ENCODE measurements at regions not wholly inside any gene's neighbourhood (a gene's known extent, or its start where the extent isn't known, plus 50 kb on each side); places are given as distances from the start of the nearest gene placed in this dataset.
A peak's percentile ranks its signal among the peaks of the same experiment; 100 is the strongest.

GRCh38 chr9:108668938-108669335, 186.8 kb downstream of the ACTL7B start:
- Histone ChIP-seq H3K79me2 (no peaks in the 10 kb centered on the region), H4K20me1 (ENCODE audit: insufficient read depth, poor library complexity, severe bottlenecking) (no peaks in the 10 kb centered on the region), H3K4me3 (no peak overlapping the region), H2AFZ (no peak overlapping the region), H3K27ac (no peak overlapping the region), H3K27me3 (no peaks in the 10 kb centered on the region), H3K36me3 (replicated peaks; ENCODE audit: insufficient read depth, low read depth) (no peaks in the 10 kb centered on the region), H3K9me3 (ENCODE audit: low read depth) (no peaks in the 10 kb centered on the region), H3K4me2 (no peak overlapping the region), H3K9me2 (replicated peaks; ENCODE audit: insufficient read depth) (no peaks in the 10 kb centered on the region), H3K4me1 (ENCODE audit: insufficient read depth) (peaks cover 10% of the 10 kb centered on the region)
- WGBS (ENCODE audit: low lambda C conversion rate, missing lambda C conversion rate): 60% methylated on average over 4 of the region's 4 CpGs
- TF ChIP-seq CTCF (IDR thresholded peaks at IDR 0.05; ENCODE audit: poor library complexity): no peak
- DNase-seq (ENCODE audit: low spot score): no peak

DNA sequence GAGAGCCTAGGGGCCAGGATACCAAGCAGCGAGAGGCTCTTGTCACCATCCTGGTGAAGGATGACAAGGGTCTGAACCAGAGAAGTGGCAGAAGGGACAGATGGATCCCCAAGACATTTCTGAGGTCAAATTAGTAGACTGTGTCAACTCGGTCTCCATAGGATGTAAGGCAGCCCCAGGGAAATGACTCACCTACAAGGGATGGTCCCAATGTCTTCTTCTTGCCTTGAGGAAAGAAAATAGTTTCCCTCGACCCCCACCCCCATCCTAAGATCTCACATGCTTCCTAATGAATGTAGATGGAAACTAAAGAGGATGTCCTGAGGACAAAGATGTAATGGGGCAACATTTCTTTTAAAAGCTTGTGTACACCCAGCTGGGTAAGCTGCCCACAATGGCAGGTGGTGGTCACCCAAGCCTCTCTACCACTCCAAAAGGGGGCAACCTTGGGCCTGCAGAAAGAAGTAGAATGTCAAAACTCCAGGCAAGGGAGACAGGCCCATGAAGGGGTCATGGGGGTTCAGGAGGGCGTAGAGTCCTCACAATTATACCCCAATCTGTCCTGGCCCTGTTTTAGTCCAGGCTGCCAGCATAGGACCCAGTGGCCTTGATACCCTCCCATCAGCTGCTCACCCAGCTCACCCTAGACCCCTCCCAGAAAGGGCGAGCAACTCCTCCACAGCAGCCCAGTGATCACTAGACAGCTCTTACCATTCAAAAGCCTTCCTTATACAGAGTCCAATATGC, 187.4 kb downstream of the ACTL7B start:
- Histone ChIP-seq H3K79me2 (no peaks in the 10 kb centered on the region), H2AFZ (no peak overlapping the region), H4K20me1 (ENCODE audit: insufficient read depth, poor library complexity, severe bottlenecking) (no peaks in the 10 kb centered on the region), H3K36me3 (replicated peaks; ENCODE audit: insufficient read depth, low read depth) (no peaks in the 10 kb centered on the region), H3K27ac (no peak overlapping the region), H3K4me3 (no peak overlapping the region), H3K4me2 (no peak overlapping the region), H3K4me1 (ENCODE audit: insufficient read depth) (peaks cover 11% of the 10 kb centered on the region), H3K9me2 (replicated peaks; ENCODE audit: insufficient read depth) (no peaks in the 10 kb centered on the region), H3K27me3 (no peaks in the 10 kb centered on the region), H3K9me3 (ENCODE audit: low read depth) (no peaks in the 10 kb centered on the region)
- DNase-seq (ENCODE audit: low spot score): no peak
- 85% methylated on average over 5 of the region's 5 CpGs for WGBS (ENCODE audit: low lambda C conversion rate, missing lambda C conversion rate)
- no peak for TF ChIP-seq EZH2 (IDR thresholded peaks at IDR 0.05; ENCODE audit: borderline replicate concordance)
- no peak for TF ChIP-seq CTCF (IDR thresholded peaks at IDR 0.05; ENCODE audit: poor library complexity)
- TF ChIP-seq EZH2phosphoT487 (IDR thresholded peaks at IDR 0.05; ENCODE audit: low read depth, severe bottlenecking, unreplicated experiment): no peak

GRCh38 chr9:108666240-108666784, 189.5 kb downstream of the ACTL7B start:
- no peaks in the 10 kb centered on the region for H4K20me1 ChIP-seq (ENCODE audit: insufficient read depth, poor library complexity, severe bottlenecking)
- H3K9me3 ChIP-seq (ENCODE audit: low read depth): no peaks in the 10 kb centered on the region
- WGBS (ENCODE audit: low lambda C conversion rate, missing lambda C conversion rate): 55% methylated on average over 3 of the region's 3 CpGs
- no peaks in the 10 kb centered on the region for H3K36me3 ChIP-seq (replicated peaks; ENCODE audit: insufficient read depth, low read depth)
- H3K9me2 ChIP-seq (replicated peaks; ENCODE audit: insufficient read depth): no peaks in the 10 kb centered on the region
- no peak for TF ChIP-seq EZH2 (IDR thresholded peaks at IDR 0.05; ENCODE audit: borderline replicate concordance)
- TF ChIP-seq EZH2phosphoT487 (IDR thresholded peaks at IDR 0.05; ENCODE audit: low read depth, severe bottlenecking, unreplicated experiment): no peak
- no peak for TF ChIP-seq CTCF (IDR thresholded peaks at IDR 0.05; ENCODE audit: poor library complexity)
- H3K79me2 ChIP-seq: no peaks in the 10 kb centered on the region
- H3K4me3 ChIP-seq: no peak overlapping the region
- H3K4me2 ChIP-seq: no peak overlapping the region
- no peak overlapping the region for H2AFZ ChIP-seq
- DNase-seq (ENCODE audit: low spot score): peak; percentile 30
- H3K4me1 ChIP-seq (ENCODE audit: insufficient read depth): peaks cover 16% of the 10 kb centered on the region
- no peaks in the 10 kb centered on the region for H3K27me3 ChIP-seq
- H3K27ac ChIP-seq: peak overlapping the region; percentile 71
